ENCODE measurements at regions not wholly inside any gene's neighbourhood (a gene's known extent, or its start where the extent isn't known, plus 50 kb on each side); places are given as distances from the start of the nearest gene placed in this dataset.

GRCh38 chr2:226179010-226179409 is 620.6 kb downstream of the IRS1 start:
- in situ Hi-C loops (cut with HindIII; ENCODE audit: low sequenced_read_pairs): no loop called here
- H3K4me3 ChIP-seq (ENCODE audit: low read depth, low read length): no peak overlapping the region
- no peak for DNase-seq (ENCODE audit: low read depth, low spot score)
- no peak for TF ChIP-seq CTCF (IDR thresholded peaks at IDR 0.05; ENCODE audit: low read depth, low read length)

- no peak overlapping the region for H3K4me3 ChIP-seq (ENCODE audit: low read depth, low read length)
- in situ Hi-C loops (cut with HindIII; ENCODE audit: low sequenced_read_pairs): no loop called here
- DNase-seq (ENCODE audit: low read depth, low spot score): no peak
- TF ChIP-seq CTCF (IDR thresholded peaks at IDR 0.05; ENCODE audit: low read depth, low read length): no peak
These were observed 623.2 kb downstream of the IRS1 start for GRCh38 chr2:226176283-226176984.

GRCh38 chr2:226174390-226174789 is 625.2 kb downstream of the IRS1 start:
- DNase-seq (ENCODE audit: low read depth, low spot score): no peak
- no peak for TF ChIP-seq CTCF (IDR thresholded peaks at IDR 0.05; ENCODE audit: low read depth, low read length)
- H3K4me3 ChIP-seq (ENCODE audit: low read depth, low read length): no peak overlapping the region
- in situ Hi-C loops (cut with HindIII; ENCODE audit: low sequenced_read_pairs): no loop called here

GRCh38 chr2:226172939-226173338 is 626.7 kb downstream of the IRS1 start:
- DNase-seq (ENCODE audit: low read depth, low spot score): no peak
- in situ Hi-C loops (cut with HindIII; ENCODE audit: low sequenced_read_pairs): no loop called here
- H3K4me3 ChIP-seq (ENCODE audit: low read depth, low read length): no peak overlapping the region
- TF ChIP-seq CTCF (IDR thresholded peaks at IDR 0.05; ENCODE audit: low read depth, low read length): no peak

- in situ Hi-C loops (cut with HindIII; ENCODE audit: low sequenced_read_pairs): no loop called here
- no peak for TF ChIP-seq CTCF (IDR thresholded peaks at IDR 0.05; ENCODE audit: low read depth, low read length)
- DNase-seq (ENCODE audit: low read depth, low spot score): no peak
- H3K4me3 ChIP-seq (ENCODE audit: low read depth, low read length): no peak overlapping the region
These were observed 627.3 kb downstream of the IRS1 start for GRCh38 chr2:226172309-226172708.

- TF ChIP-seq CTCF (IDR thresholded peaks at IDR 0.05; ENCODE audit: low read depth, low read length): no peak
- peak; percentile 43 for DNase-seq (ENCODE audit: low read depth, low spot score)
- H3K4me3 ChIP-seq (ENCODE audit: low read depth, low read length): no peak overlapping the region
- in situ Hi-C loops (cut with HindIII; ENCODE audit: low sequenced_read_pairs): no loop called here
These were observed 629.7 kb downstream of the IRS1 start for GRCh38 chr2:226169751-226170581.
